Fibroblast of lung (primary cell): ENCODE measurements at regions not wholly inside any gene's neighbourhood (a gene's known extent, or its start where the extent isn't known, plus 50 kb on each side); places are given as distances from the start of the nearest gene placed in this dataset.

Experiments used
- CTCF ChIP-seq, 2 donors: IDR thresholded peaks in 1 of 2; conservative IDR thresholded peaks in 1 of 2; 1 replicate in 1 of 2; 2 replicates in 1 of 2; pipeline ENCODE4 v1.5.1; 2011 to 2012; ENCODE audit warnings: low read length in 2 of 2, control low read depth in 1 of 2, inconsistent platforms in 1 of 2, low read depth in 1 of 2, mild to moderate bottlenecking in 1 of 2
- EZH2 ChIP-seq: IDR thresholded peaks from 2 replicates; pipeline ENCODE4 v1.5.1; 2012; ENCODE audit warnings: low read length, control low read depth, mild to moderate bottlenecking; ENCODE audit errors: missing control alignments

- no peak for TF ChIP-seq CTCF (conservative IDR thresholded peaks at IDR 0.05 in 1 of 2, IDR thresholded peaks at IDR 0.05 in 1 of 2; ENCODE audit: low read depth in 1 of 2, low read length in 2 of 2)
- no peak for TF ChIP-seq EZH2
Measured at GRCh38 chr3:69443457-69443920, 57.6 kb upstream of the FRMD4B start.
